Endothelial cell of umbilical vein (primary cell): ENCODE measurements at regions not wholly inside any gene's neighbourhood (a gene's known extent, or its start where the extent isn't known, plus 50 kb on each side); places are given as distances from the start of the nearest gene placed in this dataset.

Source experiments
- BruUV-seq: library from RNA; stranded (reverse); fragments of 400-500 nt; replicated peaks from 2 replicates; lab custom pipeline; 2021; lab: Mats Ljungman, UMichigan
- CTCF ChIA-PET: fragments of 300-600, 350-600 bp; sonication (Branson Sonifier 250); formaldehyde crosslinking; loops from one replicate; lab custom pipeline; 2021; ENCODE audit warnings: antibody characterized with exemption, inconsistent platforms; lab: Charles Lee
- POLR2A ChIA-PET: fragments of 300-600, 350-600 bp; sonication (Branson Sonifier 250); formaldehyde crosslinking; loops from one replicate; lab custom pipeline; 2021; ENCODE audit warnings: antibody characterized with exemption, inconsistent platforms; lab: Charles Lee
- DNase-seq: peaks from one replicate; pipeline ENCODE4 v3.0.0-alpha.2; 2011; ENCODE audit warnings: low read depth, low spot score
- FAIRE-seq: peaks from 2 replicates; lab custom pipeline; 2011; peaks lifted over from hg19 to GRCh38; lab: Jason Lieb, UNC
- H2AFZ ChIP-seq: 2 replicates; pipeline ENCODE4 v1.6.0; 2012; ENCODE audit warnings: low read depth, low read length, control low read depth, inconsistent platforms
- H3K27ac ChIP-seq: 2 replicates; pipeline ENCODE4 v1.5.1; 2011; ENCODE audit warnings: low read depth, mild to moderate bottlenecking, control low read depth, low read length, moderate library complexity; ENCODE audit not compliant: insufficient read depth
- H3K27me3 ChIP-seq, 2 experiments: 2 replicates each; pipeline versions ENCODE4 v1.6.0 to v1.6.1; 2011; ENCODE audit warnings: low read length in 2 of 2, mixed read lengths in 1 of 2; ENCODE audit not compliant: control insufficient read depth in 2 of 2, insufficient read depth in 2 of 2
- H3K36me3 ChIP-seq, 2 experiments: 2 replicates in 1 of 2; 3 replicates in 1 of 2; pipeline ENCODE4 v1.5.1; 2011; ENCODE audit warnings: low read length in 2 of 2, mild to moderate bottlenecking in 1 of 2, moderate library complexity in 1 of 2; ENCODE audit not compliant: control insufficient read depth in 2 of 2, insufficient read depth in 2 of 2; ENCODE audit errors: extremely low read depth in 1 of 2
- H3K4me1 ChIP-seq: 3 replicates; pipeline ENCODE4 v1.5.1; 2011; ENCODE audit warnings: mild to moderate bottlenecking, low read length; ENCODE audit not compliant: control insufficient read depth, insufficient read depth; ENCODE audit errors: extremely low read depth
- H3K4me2 ChIP-seq: 2 replicates; pipeline ENCODE4 v1.6.1; 2011; ENCODE audit warnings: low read length, control low read depth, mixed read lengths; ENCODE audit not compliant: insufficient read depth
- H3K4me3 ChIP-seq, 3 experiments: fragments of 200-600 bp in 1 of 3; sonication (generic), shearing (Covaris generic) in 1 of 3; replicated peaks in 1 of 3; 2 replicates each; pipeline ENCODE4 v1.5.1; 2011 to 2016; ENCODE audit warnings: control low read depth in 3 of 3, low read length in 3 of 3, mild to moderate bottlenecking in 2 of 3, inconsistent platforms in 1 of 3, low read depth in 1 of 3, moderate library complexity in 1 of 3; ENCODE audit not compliant: insufficient read depth in 1 of 3
- H3K79me2 ChIP-seq: 2 replicates; pipeline ENCODE4 v1.6.0; 2012; ENCODE audit warnings: low read length, inconsistent platforms; ENCODE audit not compliant: control insufficient read depth, insufficient read depth
- H3K9ac ChIP-seq: replicated peaks from 2 replicates; pipeline ENCODE3; 2011; ENCODE audit warnings: low read length, control low read depth; ENCODE audit not compliant: insufficient read depth; ENCODE audit errors: extremely low read depth
- H3K9me1 ChIP-seq: replicated peaks from 3 replicates; pipeline ENCODE4 v1.6.0; 2011; ENCODE audit warnings: mild to moderate bottlenecking, low read length; ENCODE audit not compliant: control insufficient read depth, insufficient read depth; ENCODE audit errors: extremely low read depth
- H3K9me3 ChIP-seq: replicated peaks from 2 replicates; pipeline ENCODE4 v1.5.1; 2012; ENCODE audit warnings: low read length, inconsistent platforms; ENCODE audit not compliant: control insufficient read depth, insufficient read depth
- H4K20me1 ChIP-seq: replicated peaks from 2 replicates; pipeline ENCODE3; 2011; ENCODE audit warnings: mild to moderate bottlenecking, low read length; ENCODE audit not compliant: control insufficient read depth, insufficient read depth; ENCODE audit errors: extremely low read depth
- EZH2 ChIP-seq: IDR thresholded peaks from 2 replicates; pipeline ENCODE4 v1.6.1; 2012; ENCODE audit warnings: borderline replicate concordance, low read depth, mild to moderate bottlenecking, moderate library complexity, low read length, inconsistent platforms; ENCODE audit not compliant: severe bottlenecking
- FOS ChIP-seq: IDR thresholded peaks from 2 replicates; pipeline ENCODE4 v1.6.1; 2011; ENCODE audit warnings: mild to moderate bottlenecking, low read length, moderate library complexity, borderline replicate concordance; ENCODE audit not compliant: insufficient read depth
- GATA2 ChIP-seq: IDR thresholded peaks from 2 replicates; pipeline ENCODE4 v1.7.0; 2011; ENCODE audit warnings: low read depth, mild to moderate bottlenecking, moderate library complexity, mixed read lengths, low read length; ENCODE audit not compliant: insufficient read length, insufficient read depth
- JUN ChIP-seq: IDR thresholded peaks from 2 replicates; pipeline ENCODE4 v1.6.1; 2011; ENCODE audit warnings: borderline replicate concordance, low read depth; ENCODE audit not compliant: insufficient read length, insufficient read depth
- MYC ChIP-seq: IDR thresholded peaks from one replicate; pipeline ENCODE4 v1.6.1; 2011; ENCODE audit warnings: mild to moderate bottlenecking, low read depth, low read length
- POLR2A ChIP-seq: IDR thresholded peaks from 2 replicates; pipeline ENCODE4 v1.6.1; 2012; ENCODE audit warnings: low read depth, mild to moderate bottlenecking, control low read depth, low read length
- POLR2AphosphoS5 ChIP-seq: IDR thresholded peaks from 2 replicates; pipeline ENCODE4 v1.6.1; 2012; ENCODE audit warnings: low read depth, mild to moderate bottlenecking, control low read depth, low read length, moderate library complexity; ENCODE audit not compliant: insufficient read depth
- dilution Hi-C: fragments of 300-500 bp; cut with MboI; formaldehyde crosslinking; loops from one replicate; pipeline ENCODE4 v1.15.0; 2019; ENCODE audit warnings: low sequenced_read_pairs; ENCODE audit not compliant: extremely low pct_ligation_motif_present
- intact Hi-C: fragments of 100-400 bp; cut with micrococcal nuclease; formaldehyde crosslinking; loops from one replicate; pipeline ENCODE4 v1.10.0; 2022
- TF ChIP-seq, protein P1 (sequence below): IDR thresholded peaks from 2 replicates; pipeline ENCODE4 v1.6.1; 2011; ENCODE audit not compliant: insufficient read depth, insufficient read length
- TF ChIP-seq, protein P2 (sequence below), 2 donors: IDR thresholded peaks; 1 replicate in 1 of 2; 2 replicates in 1 of 2; pipeline ENCODE4 v1.5.1; 2011; ENCODE audit warnings: low read length in 2 of 2, mild to moderate bottlenecking in 2 of 2, moderate library complexity in 2 of 2, control low read depth in 1 of 2, inconsistent platforms in 1 of 2, low read depth in 1 of 2; ENCODE audit not compliant: insufficient read depth in 1 of 2; ENCODE audit errors: extremely low read depth in 1 of 2

GRCh38 chr10:78196964-78197363 is 163.3 kb downstream of the RPS24 start:
- H3K9me1 ChIP-seq: no peaks in the 10 kb centered on the region
- no peaks in the 10 kb centered on the region for H3K36me3 ChIP-seq
- no peak overlapping the region for H3K27ac ChIP-seq
- POLR2A ChIA-PET: no interaction called here
- DNase-seq: no peak
- no peak overlapping the region for H2AFZ ChIP-seq
- no peak overlapping the region for H3K4me2 ChIP-seq
- intact Hi-C loops (no loop called here), dilution Hi-C loops (no loop called here)
- FAIRE-seq: no peak
- no peak overlapping the region for H3K4me3 ChIP-seq
- no peak overlapping the region for H3K9ac ChIP-seq
- no peaks in the 10 kb centered on the region for H3K9me3 ChIP-seq
- H3K4me1 ChIP-seq: no peaks in the 10 kb centered on the region
- CTCF ChIA-PET: no interaction called here
- TF ChIP-seq, protein P1, sequence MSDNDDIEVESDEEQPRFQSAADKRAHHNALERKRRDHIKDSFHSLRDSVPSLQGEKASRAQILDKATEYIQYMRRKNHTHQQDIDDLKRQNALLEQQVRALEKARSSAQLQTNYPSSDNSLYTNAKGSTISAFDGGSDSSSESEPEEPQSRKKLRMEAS: no peak
- no peak for TF ChIP-seq POLR2A
- TF ChIP-seq, protein P2, sequence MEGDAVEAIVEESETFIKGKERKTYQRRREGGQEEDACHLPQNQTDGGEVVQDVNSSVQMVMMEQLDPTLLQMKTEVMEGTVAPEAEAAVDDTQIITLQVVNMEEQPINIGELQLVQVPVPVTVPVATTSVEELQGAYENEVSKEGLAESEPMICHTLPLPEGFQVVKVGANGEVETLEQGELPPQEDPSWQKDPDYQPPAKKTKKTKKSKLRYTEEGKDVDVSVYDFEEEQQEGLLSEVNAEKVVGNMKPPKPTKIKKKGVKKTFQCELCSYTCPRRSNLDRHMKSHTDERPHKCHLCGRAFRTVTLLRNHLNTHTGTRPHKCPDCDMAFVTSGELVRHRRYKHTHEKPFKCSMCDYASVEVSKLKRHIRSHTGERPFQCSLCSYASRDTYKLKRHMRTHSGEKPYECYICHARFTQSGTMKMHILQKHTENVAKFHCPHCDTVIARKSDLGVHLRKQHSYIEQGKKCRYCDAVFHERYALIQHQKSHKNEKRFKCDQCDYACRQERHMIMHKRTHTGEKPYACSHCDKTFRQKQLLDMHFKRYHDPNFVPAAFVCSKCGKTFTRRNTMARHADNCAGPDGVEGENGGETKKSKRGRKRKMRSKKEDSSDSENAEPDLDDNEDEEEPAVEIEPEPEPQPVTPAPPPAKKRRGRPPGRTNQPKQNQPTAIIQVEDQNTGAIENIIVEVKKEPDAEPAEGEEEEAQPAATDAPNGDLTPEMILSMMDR (IDR thresholded peaks at IDR 0.05; ENCODE audit: extremely low read depth in 1 of 2, insufficient read depth in 1 of 2, low read depth in 1 of 2, low read length in 2 of 2): no peak
- TF ChIP-seq FOS: no peak
- TF ChIP-seq POLR2AphosphoS5: no peak
- no peaks in the 10 kb centered on the region for H4K20me1 ChIP-seq
- no peaks in the 10 kb centered on the region for H3K79me2 ChIP-seq
- BruUV-seq: no TSS peak
- H3K27me3 ChIP-seq: peaks cover 2 to 16% of the 10 kb centered on the region in 2 experiments

GRCh38 chr10:78197628-78198272 is 164.1 kb downstream of the RPS24 start:
- BruUV-seq: no TSS peak
- no peak for TF ChIP-seq MYC
- TF ChIP-seq, protein P1: no peak
- TF ChIP-seq, protein P2 (IDR thresholded peaks at IDR 0.05; ENCODE audit: extremely low read depth in 1 of 2, insufficient read depth in 1 of 2, low read depth in 1 of 2, low read length in 2 of 2): no peak
- no peak for TF ChIP-seq GATA2
- TF ChIP-seq FOS: no peak
- no peak for TF ChIP-seq POLR2A
- TF ChIP-seq JUN: no peak
- TF ChIP-seq POLR2AphosphoS5: no peak
- no peak for TF ChIP-seq EZH2
- dilution Hi-C loops: no loop called here
- Histone ChIP-seq H3K9me1 (no peaks in the 10 kb centered on the region), H3K9me3 (no peaks in the 10 kb centered on the region), H3K27ac (no peak overlapping the region), H3K4me3 (no peak overlapping the region), H3K79me2 (no peaks in the 10 kb centered on the region), H3K9ac (no peak overlapping the region), H3K27me3 (peaks cover 2 to 19% of the 10 kb centered on the region in 2 experiments), H3K36me3 (no peaks in the 10 kb centered on the region), H4K20me1 (no peaks in the 10 kb centered on the region), H3K4me2 (no peak overlapping the region), H3K4me1 (no peaks in the 10 kb centered on the region), H2AFZ (no peak overlapping the region)
- intact Hi-C loops: no loop called here
- ChIA-PET POLR2A (no interaction called here), CTCF (no interaction called here)
- FAIRE-seq (no peak), DNase-seq (no peak)
